Stimulated activated CD4-positive, alpha-beta T cell treated with anti-CD3 and anti-CD28 coated beads, Interleukin-1b, Interleukin-23, amount 100 ng/mL, for 24 hours (primary cell): ENCODE measurements at regions not wholly inside any gene's neighbourhood (a gene's known extent, or its start where the extent isn't known, plus 50 kb on each side); places are given as distances from the start of the nearest gene placed in this dataset.
A peak's percentile ranks its signal among the peaks of the same experiment; 100 is the strongest.

Experiments used
- DNase-seq, 4 experiments: peaks; one replicate each; pipeline ENCODE4 v3.0.0-alpha.2; 2020; ENCODE audit warnings: low read depth in 4 of 4, low spot score in 1 of 4

DNA sequence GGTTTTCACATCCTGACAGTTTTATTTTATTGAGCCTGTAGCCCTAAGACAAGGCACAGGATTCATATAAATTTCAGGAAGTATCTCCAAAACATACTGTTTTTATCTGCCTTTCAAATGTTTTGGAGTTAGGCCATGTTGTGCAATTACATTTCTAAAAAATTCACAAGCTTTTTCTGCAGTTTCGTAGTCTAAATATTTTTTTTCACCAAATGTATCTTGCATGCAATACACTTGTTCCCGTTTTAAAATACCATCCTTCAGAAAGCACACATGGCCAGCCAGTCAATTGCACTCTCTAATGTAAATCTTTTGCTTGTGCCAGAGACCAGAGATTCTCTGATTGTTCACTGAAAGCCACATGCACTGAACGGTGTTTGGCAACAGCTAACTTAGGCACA lies 161.5 kb upstream of the PRKCQ start:
- DNase-seq: no peak

DNA sequence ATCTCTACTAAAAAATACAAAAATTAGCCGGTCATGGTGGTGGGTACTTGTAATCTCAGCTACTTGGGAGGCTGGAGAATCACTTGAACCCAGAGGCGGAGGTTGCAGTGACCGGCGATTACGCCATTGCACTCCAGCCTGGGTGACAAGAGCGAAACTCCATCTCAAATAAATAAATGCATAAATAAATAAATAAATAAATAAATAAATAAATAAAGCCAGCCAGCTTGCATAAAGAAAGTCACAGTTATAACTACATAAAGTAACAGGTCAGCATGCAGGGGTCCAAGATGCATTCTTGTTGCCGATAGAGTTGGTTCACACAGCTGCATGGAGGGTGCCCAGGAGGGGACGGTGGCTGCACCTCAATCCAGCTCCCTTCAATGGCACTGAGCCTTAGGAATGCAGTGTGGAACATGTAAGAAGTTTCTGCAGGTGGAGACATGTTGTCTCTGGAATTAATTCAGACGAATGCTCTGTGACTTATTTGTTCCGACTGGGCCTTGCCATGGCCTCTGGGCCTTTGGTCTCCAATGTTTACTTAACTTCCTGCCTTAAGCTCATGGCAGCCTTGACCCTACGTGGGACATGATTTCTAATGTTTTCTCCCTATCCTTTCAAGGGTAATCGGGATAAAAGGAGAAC lies 159.6 kb upstream of the PRKCQ start:
- DNase-seq: no peak

DNA sequence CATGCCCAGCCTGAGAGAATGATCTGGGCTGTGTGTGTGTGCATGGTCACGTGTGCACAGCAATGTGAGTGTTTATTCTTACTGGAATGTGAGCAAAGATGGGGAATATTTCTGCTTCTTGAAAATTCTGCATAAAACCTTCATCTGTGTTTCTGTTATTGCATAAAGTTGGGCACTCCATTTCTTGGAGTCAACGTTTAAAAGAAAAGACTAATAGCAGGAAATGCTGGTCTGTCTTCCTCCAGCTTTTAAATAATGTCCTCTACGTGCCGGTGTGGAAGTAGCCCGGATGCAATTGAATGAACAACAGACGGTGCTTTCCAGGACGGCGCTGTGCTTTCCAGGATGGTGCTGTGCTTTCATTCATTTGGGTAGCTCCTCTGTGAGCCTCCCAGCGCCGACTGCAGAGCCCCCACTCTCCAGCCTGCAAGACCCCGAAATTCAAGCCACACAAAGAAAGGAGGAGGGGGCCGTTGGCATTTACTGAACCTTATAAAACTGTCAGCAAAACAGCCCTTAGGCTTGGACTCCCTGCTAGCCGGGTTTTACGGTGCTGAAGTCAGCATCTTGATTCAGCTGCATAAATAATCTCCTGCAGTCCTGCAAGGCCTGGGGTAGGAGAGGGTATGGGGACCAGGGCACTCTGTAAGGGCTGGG lies 158.2 kb upstream of the PRKCQ start:
- DNase-seq: no peak

DNA sequence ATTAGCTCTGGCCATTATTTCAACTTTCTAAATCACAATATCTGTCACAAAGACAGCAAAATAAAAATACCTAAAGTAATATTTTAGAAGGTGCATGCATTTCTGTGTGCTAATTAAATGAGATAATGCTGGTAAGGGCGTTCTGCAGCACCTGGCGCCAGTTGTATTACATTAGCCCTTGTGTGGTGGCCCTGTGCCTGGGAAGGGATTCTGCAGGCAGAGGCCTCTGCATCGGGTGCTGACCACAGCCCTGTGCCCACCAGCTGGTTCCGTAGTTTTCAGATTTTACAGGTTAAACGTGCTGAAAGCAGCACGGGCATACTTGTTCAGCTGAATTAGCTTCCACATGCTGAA lies 157.7 kb upstream of the PRKCQ start:
- no peak for DNase-seq

DNA sequence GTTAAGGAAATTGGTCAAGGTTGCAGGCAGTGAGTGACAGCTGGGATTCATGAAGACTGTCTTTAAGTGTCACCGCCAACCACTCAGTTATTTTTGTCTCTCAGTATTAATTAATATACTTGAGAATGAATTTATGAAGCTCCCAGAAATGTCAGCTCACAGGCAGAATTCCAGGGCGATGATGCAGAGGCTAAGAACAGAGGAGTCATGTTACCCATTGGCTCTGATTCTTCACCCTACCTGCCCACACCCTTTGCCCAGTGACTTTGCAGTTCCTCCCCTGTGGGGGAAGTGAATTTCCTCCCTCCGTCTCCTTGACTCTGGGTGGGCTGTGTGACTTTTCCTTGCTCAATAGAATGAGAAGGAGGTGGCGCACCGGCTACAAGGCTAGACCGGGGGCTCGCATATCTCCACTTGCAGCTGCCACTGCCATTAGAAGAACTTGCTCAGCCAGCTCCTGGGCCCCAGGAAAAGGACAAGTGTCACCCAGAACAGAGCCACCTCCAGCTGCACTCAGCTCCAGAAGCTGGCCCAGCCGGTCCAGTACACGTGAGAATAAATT lies 157.1 kb upstream of the PRKCQ start:
- DNase-seq: no peak

DNA sequence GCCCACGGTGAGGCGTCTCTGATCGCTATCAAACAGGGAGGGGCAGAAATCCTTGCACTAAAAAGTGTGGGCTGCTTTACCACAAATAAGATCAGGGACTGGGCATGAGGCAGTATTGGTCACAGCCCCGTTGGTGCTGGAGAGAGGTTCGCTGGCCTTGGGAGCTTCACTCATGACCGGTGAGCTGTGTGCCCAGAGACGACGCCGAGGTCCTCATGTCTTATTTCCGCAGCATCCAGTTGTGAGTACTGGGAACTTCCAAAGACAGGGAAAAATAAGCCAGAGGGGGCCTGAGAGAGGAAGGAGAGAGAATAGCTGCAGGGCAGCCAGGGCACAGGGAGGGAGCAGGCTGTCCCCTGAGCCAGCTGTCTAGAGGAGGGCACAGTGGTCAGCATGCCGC lies 154.2 kb upstream of the PRKCQ start:
- no peak for DNase-seq

DNA sequence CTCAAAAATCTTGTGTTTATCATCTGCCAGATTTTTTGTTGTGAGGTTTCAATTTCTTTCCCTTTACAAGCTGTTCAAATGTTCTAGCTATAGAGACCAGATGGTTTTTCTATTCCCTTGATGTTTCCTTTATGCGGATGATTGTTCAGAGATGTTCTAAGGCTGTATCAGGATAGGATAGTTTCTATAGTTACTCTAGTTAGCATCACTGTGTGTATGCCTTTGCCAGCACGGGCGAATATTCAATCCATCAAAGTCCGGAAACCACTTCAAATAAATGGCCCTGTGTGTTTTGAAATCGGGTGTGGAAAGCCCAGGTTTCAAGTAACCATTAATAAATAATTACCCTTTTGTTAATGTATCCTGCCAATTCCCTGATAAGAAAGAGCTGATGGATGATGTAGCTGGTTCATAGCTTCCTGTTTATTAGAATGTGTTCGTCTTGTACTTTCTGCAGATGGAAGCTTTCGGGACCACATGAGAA lies 149.8 kb upstream of the PRKCQ start:
- no peak for DNase-seq

DNA sequence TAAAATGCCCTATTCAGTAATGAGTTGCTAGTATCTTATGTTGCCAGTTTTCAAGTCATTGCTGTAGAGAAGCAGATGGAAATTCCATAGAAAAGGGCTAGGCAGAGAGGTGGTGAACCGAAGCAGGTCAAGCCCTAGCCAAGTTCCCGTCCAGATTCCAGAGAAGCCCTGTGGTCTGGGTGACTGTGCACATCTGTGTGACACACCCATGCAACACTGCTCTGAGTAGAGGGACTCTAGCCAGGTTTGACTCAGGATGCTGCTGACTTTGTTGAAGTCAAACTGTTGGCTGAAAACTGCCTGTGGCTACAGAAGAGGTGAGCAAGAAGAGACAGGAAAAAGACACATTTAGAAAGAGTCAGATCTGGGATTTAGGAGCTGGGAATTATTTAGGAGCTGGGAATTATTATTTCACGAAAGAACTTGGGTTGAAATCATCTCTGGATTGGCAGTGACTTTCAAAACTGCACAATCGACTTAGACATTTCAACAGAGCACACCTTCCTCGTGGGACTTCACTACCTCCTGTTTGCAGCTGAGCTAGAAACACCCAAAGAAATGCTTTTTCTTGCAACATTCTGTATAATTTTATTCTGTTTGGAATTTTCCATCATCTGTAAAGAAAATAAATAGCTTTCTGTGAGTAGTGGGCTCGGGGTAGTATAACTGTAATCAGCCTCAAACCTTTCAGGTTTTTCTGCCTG lies 149.1 kb upstream of the PRKCQ start:
- no peak for DNase-seq

DNA sequence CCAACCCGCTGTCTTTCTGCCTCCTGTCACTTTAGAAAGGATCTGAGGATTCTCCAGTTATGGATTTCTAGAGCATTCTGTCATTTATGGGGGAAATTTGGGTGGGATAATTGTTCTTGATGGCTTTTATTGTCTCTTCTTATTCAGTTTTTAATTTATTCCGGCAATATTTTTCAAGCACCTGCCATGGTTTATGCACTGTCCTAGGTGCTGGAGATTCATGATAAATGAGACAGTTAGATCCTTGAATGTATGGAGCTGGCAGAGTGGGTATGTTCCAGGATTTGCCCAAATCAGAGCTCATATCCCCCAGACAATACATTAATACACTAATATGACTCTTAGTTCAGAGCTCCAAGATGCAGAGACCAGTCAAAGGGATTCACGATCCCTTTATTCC lies 146.8 kb upstream of the PRKCQ start:
- no peak for DNase-seq

DNA sequence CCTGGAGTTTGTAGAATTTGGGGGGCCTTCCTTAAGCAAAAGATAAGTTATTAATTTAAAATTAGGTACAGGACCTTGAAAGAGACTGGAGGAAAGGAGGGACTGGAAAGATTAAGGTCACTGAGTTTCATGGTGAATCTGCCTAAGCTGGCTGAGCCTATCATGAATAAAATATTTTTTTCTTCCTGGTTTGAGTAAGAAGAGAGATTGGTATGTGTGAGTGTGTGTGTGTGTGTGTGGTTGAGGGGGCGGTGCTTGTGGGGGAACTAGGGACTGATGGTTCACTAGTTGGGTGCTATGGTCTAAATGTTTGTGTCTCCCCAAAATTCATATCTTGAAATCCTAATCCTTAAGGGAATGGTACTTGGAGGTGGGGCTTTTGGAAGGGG lies 142.5 kb upstream of the PRKCQ start:
- peak in 1 of 4 experiments; percentile 11 for DNase-seq

DNA sequence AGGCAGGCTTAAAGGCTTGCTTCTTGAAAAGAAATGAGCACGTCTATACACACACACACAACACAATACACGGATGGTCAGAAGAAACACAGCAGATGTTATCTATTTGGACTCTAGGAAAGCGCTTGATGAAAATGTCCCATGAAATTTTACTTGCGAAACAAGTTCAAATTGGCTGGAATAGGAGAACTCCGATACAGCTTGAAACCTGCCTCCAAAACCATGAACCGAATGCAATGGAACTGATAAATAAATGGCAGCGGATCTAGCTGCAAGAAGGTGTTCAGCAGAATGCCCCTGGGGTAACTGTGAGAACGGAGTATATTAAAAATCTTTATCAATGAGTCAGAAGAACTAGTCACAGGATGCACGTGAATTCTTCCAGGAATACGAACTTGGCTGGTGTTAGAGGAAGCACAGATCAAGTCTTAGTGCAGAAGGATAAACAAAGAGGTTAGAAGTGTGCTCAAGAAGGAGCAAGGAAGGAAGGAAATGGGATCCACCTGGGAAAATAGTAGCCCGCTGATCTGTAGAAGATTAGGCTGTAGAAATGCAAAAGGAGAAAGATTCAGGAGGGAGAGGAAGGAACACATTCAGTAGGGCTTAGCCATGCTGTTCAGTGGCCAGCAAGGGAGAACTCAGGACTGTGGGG lies 142.0 kb upstream of the PRKCQ start:
- DNase-seq: no peak

DNA sequence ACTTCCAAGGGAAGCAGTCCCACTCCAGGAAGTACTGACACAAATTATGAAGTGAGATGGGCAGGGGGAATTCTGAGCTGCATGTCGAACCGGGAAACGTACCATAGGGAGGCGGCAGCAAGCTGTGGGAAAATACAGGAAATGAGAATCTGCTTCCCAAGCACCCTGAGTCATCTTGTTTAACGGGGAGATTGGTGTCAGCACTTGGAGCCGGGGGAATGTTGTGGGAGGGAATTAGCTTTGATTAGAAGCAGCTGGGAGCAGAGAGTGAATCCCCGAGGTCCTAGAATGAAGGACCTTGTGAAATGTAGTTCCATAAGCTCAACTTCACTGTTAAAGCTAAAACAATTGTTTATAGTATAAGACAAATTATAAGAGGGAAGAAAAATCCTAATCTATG lies 141.4 kb upstream of the PRKCQ start:
- no peak for DNase-seq

DNA sequence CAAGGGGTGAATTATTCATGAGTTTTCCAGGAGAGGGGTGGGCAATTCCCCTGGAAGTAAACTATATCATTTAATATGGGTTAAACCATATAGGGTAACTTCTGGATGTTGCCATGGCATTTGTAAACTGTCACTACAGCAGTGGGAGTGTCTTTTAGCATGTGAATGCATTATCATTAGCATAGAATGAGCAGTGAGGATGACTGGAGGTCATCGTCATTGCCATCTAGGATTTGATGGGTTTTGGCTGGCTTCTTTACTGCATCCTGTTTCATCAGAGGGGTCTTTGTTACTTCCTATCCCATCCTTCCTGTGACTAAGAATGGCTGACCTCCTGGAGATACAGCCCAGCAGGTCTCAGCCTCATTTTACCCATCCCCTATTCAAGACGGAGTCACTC lies 139.5 kb upstream of the PRKCQ start:
- DNase-seq: no peak

DNA sequence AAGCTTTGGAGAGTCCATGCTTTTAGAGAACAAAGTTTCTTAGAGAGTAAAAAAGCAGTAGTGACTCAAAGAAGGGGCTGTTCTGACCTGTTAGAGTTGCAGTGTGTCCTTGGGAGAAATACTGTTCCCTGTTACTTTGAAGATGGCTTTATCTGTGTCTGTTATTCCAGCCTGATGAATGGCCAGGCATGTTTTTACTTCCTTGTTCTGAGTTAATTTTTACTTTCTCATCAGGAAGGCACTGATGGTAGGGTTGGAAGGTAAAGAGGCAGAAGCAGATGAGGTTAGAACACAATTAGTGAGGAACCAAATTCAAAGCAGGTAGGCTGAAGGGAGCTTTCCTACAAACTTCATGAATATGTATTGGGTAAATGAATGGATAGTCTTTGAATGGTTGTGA lies 138.5 kb upstream of the PRKCQ start:
- DNase-seq: no peak

DNA sequence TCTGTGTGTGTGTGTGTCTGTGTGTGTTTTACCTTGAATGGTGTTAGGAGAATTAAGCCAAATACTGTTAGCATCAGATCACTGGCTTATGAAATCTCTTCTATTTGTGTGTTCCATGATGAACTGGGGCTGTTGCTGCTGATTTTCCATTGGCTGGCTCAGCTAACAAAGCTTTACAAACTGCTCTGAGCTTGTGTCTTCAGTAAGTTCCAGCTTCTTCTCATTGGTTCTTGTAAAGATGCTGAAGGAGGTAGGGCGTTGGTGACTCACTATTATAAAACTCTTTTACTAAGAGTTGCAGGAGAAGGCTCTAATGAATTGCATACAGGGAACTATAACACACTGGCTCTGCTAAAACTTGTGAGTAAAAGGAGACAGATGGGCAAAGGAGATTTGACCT lies 136.4 kb upstream of the PRKCQ start:
- DNase-seq: no peak

DNA sequence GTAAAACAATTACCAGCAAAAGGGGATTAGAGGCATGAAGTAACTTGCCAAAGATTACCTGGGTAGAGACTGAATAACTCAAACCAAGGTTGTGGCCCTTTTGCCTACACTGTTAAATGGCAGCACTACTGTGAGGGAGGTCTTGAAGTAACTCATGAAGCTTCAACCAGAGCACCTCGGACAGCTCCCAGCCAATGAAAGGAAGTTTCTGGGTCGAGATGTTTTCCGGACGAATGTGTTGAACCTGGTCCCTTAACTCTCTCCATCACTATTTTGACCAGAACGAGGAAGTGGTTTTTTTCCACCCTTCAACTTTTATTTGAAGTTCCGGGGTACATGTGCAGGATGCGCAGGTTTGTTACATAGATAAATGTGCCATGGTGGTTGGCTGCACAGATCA lies 133.6 kb upstream of the PRKCQ start:
- DNase-seq: no peak

DNA sequence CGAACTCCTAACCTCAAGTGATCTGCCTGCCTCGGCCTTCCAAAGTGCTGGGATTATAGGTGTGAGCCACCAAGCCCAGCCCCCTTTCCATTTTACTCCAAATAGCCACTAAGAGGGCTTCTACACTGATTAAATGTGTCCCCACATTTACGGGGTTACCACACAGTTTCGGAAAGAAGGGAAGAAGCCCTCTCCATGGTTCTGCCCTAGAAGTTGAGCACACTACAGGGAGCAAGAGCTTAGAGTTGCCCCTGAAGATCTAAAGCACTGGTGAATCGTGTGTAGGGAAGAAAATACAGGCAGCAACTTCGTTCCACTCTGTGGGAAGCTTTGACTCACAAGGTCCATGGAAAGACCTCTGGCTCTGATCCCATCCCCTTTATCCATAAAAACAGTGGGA lies 133.0 kb upstream of the PRKCQ start:
- no peak for DNase-seq

DNA sequence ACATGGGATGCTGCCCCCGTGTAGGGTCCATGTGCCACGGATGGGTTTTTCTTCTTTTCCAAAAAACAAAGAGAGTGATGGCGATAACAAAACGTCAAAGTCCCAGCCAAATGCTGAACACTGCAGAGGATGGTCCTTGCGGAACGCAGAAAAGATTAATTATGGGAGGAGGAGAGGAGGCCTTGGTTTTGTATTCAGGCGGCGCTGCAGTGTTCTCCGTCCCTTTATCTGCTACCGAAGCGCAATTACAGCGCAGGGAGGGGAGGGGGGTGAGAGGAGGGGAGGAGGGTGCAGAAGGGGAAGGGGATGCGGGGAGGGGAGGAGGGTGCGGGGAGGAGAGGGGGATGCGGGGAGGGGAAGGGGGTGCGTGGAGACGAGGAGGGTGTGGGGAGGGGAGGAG lies 131.8 kb upstream of the PRKCQ start:
- DNase-seq: no peak

DNA sequence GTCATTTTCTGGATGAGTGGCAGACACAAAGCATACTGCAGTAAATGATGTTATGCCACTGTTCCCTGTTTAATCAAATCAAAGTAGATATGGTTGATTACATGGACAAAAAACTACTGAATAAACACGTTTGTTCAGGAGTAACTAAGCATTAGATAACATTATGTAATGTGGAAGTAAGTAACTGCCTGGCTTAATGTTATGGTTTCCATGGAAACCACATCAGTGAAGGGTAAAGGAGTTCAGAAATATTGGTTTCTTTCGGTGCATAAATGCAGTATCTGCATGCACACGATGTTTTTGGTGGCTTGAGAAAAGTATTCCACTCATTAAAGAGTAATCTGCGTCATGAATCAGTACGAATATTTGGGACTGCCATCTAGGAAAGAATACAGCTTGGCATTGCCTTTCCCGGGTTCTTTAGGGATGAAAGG lies 131.3 kb upstream of the PRKCQ start:
- no peak for DNase-seq

DNA sequence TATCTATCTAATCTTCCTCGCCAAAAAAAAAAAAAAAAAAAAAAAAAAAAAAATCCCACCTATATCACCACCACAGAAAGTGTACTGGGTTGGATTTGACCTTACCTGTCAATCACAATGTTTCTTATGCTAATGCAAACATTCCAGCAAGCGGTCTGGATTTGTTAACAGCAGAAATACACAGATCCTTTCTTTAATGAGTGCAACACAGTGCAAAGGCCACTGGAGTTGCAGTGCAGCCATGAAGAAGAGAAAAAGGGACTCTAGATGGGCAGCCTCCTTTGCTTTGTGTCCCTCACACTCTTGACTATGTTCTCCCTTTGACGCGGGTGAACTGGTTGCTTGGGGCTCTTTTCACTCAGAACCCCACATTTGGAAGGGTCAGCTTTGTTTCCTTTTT lies 127.3 kb upstream of the PRKCQ start:
- DNase-seq: no peak

DNA sequence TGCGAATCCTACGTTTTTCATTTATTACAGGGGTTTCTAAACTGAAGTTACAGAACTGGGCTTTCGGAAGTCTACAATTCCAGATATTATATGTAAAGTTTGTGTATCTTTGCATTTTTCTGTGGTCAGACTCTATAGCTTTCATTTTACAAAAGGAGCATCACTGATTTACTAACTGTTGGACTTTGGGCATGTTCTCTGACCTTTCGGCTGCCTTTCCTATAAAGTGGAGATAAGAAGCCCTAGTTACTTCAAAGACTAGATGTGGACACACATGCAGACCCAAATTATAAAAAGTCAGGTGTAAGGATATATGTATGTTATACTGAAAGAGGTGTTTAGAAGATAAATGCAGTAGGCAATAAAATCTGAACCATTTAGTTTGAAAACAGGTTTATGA lies 126.6 kb upstream of the PRKCQ start:
- no peak for DNase-seq

DNA sequence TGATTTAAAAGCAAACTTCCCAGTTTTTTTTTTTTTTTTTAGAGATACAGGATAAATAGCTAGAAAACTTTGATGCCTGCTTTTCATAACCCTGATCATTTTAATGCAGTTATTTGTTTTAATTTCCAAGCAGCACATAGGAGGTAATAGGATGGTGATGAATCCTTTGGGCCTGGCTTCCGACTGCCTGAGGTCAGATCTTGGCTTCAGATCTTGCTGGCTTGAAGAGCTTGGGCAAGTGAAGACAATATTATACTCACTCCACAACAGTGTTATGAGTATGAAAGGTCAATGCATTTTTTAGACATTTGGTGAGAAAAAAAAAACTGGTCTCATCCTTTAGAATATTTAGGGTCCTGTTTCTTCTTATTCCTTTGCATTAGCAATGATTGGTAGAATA lies 124.8 kb upstream of the PRKCQ start:
- no peak for DNase-seq
